Hepatocyte (in vitro differentiated cells): ENCODE measurements at regions not wholly inside any gene's neighbourhood (a gene's known extent, or its start where the extent isn't known, plus 50 kb on each side); places are given as distances from the start of the nearest gene placed in this dataset.

Source experiments
- DNase-seq: peaks from one replicate; pipeline ENCODE4 v3.0.0-alpha.2; 2016; ENCODE audit warnings: low spot score
- H2AFZ ChIP-seq: fragments of 200-600 bp; sonication (generic); 2 replicates; pipeline ENCODE4 v1.6.0; 2016; ENCODE audit warnings: antibody characterized with exemption, mild to moderate bottlenecking
- H3K27ac ChIP-seq: fragments of 200-600 bp; sonication (generic); 2 replicates; pipeline ENCODE4 v1.5.1; 2016; ENCODE audit warnings: mild to moderate bottlenecking
- H3K27me3 ChIP-seq: fragments of 200-600 bp; sonication (generic); 2 replicates; pipeline ENCODE4 v1.6.1; 2016
- H3K36me3 ChIP-seq: fragments of 200-600 bp; sonication (generic); replicated peaks from 2 replicates; pipeline ENCODE4 v1.5.1; 2016; ENCODE audit warnings: low read depth; ENCODE audit not compliant: insufficient read depth
- H3K4me1 ChIP-seq: fragments of 200-600 bp; sonication (generic); 2 replicates; pipeline ENCODE4 v1.5.1; 2016; ENCODE audit warnings: mild to moderate bottlenecking, moderate library complexity; ENCODE audit not compliant: insufficient read depth
- H3K4me2 ChIP-seq: fragments of 200-600 bp; sonication (generic); 2 replicates; pipeline ENCODE4 v1.6.0; 2016
- H3K4me3 ChIP-seq: fragments of 200-600 bp; sonication (generic); 2 replicates; pipeline ENCODE4 v1.5.1; 2016; ENCODE audit warnings: mild to moderate bottlenecking
- H3K79me2 ChIP-seq: fragments of 200-600 bp; sonication (generic); 2 replicates; pipeline ENCODE4 v1.6.0; 2017; ENCODE audit warnings: mild to moderate bottlenecking
- H3K9me2 ChIP-seq: fragments of 200-600 bp; sonication (generic); replicated peaks from 2 replicates; pipeline ENCODE4 v1.6.0; 2017; ENCODE audit warnings: mild to moderate bottlenecking; ENCODE audit not compliant: insufficient read depth
- H3K9me3 ChIP-seq: fragments of 200-600 bp; sonication (generic); 2 replicates; pipeline ENCODE4 v1.5.1; 2016; ENCODE audit warnings: low read depth, mild to moderate bottlenecking
- H4K20me1 ChIP-seq: fragments of 200-600 bp; sonication (generic); 2 replicates; pipeline ENCODE4 v1.6.0; 2016; ENCODE audit warnings: mild to moderate bottlenecking; ENCODE audit not compliant: insufficient read depth, poor library complexity, severe bottlenecking
- CTCF ChIP-seq: fragments of 200-600 bp; sonication (generic); IDR thresholded peaks from 2 replicates; pipeline ENCODE4 v1.5.1; 2016; ENCODE audit warnings: antibody characterized with exemption, mild to moderate bottlenecking; ENCODE audit not compliant: poor library complexity
- EZH2 ChIP-seq: fragments of 200-600 bp; sonication (generic); IDR thresholded peaks from 2 replicates; pipeline ENCODE4 v1.6.1; 2016; ENCODE audit warnings: antibody characterized with exemption, mild to moderate bottlenecking, borderline replicate concordance
- EZH2phosphoT487 ChIP-seq: fragments of 200-600 bp; sonication (generic); IDR thresholded peaks from one replicate; pipeline ENCODE4 v1.6.1; 2018; ENCODE audit warnings: antibody characterized with exemption, mild to moderate bottlenecking, low read depth, moderate library complexity; ENCODE audit not compliant: unreplicated experiment, severe bottlenecking
- WGBS: methylation state at CpG from one replicate; pipeline ENCODE4 v1.1.6; 2016; ENCODE audit warnings: low lambda C conversion rate; ENCODE audit errors: missing lambda C conversion rate; 5-methylcytosine and 5-hydroxymethylcytosine counted together

- 75% methylated on average over 5 of the region's 5 CpGs for WGBS
- no peak overlapping the region for H3K27ac ChIP-seq
- H3K9me3 ChIP-seq, result no peaks in the 10 kb centered on the region
- no peak for DNase-seq
- no peak for TF ChIP-seq CTCF
- TF ChIP-seq EZH2phosphoT487, result no peak
- no peak for TF ChIP-seq EZH2
- H3K79me2 ChIP-seq, result no peaks in the 10 kb centered on the region
- no peaks in the 10 kb centered on the region for H3K27me3 ChIP-seq
- no peak overlapping the region for H3K4me2 ChIP-seq
- H2AFZ ChIP-seq, result no peak overlapping the region
- no peak overlapping the region for H3K4me3 ChIP-seq
- no peaks in the 10 kb centered on the region for H3K36me3 ChIP-seq
- no peaks in the 10 kb centered on the region for H4K20me1 ChIP-seq
- no peaks in the 10 kb centered on the region for H3K9me2 ChIP-seq
- peaks cover 4% of the 10 kb centered on the region for H3K4me1 ChIP-seq
These were observed 106.2 kb upstream of the PLAAT1 start for GRCh38 chr3:193134856-193135255.

GRCh38 chr3:193140381-193140780 is 100.6 kb upstream of the PLAAT1 start:
- Histone ChIP-seq H2AFZ (no peak overlapping the region), H3K36me3 (no peaks in the 10 kb centered on the region), H3K9me3 (no peaks in the 10 kb centered on the region), H3K4me2 (no peak overlapping the region), H3K4me3 (no peak overlapping the region), H3K4me1 (no peaks in the 10 kb centered on the region), H3K9me2 (no peaks in the 10 kb centered on the region), H3K27me3 (no peaks in the 10 kb centered on the region), H4K20me1 (no peaks in the 10 kb centered on the region), H3K79me2 (no peaks in the 10 kb centered on the region), H3K27ac (no peak overlapping the region)
- TF ChIP-seq CTCF, result no peak
- no peak for TF ChIP-seq EZH2
- no peak for TF ChIP-seq EZH2phosphoT487
- DNase-seq, result no peak
- 92% methylated on average over 2 of the region's 2 CpGs for WGBS

GRCh38 chr3:193145248-193145647 is 95.8 kb upstream of the PLAAT1 start:
- H3K4me3 ChIP-seq, result no peak overlapping the region
- H3K27me3 ChIP-seq, result no peaks in the 10 kb centered on the region
- H3K4me2 ChIP-seq, result no peak overlapping the region
- no peaks in the 10 kb centered on the region for H3K36me3 ChIP-seq
- H3K9me3 ChIP-seq, result no peaks in the 10 kb centered on the region
- TF ChIP-seq EZH2phosphoT487 (no peak), CTCF (no peak), EZH2 (no peak)
- 87% methylated on average over 3 of the region's 3 CpGs for WGBS
- no peak for DNase-seq
- H3K79me2 ChIP-seq, result no peaks in the 10 kb centered on the region
- no peaks in the 10 kb centered on the region for H3K9me2 ChIP-seq
- no peaks in the 10 kb centered on the region for H4K20me1 ChIP-seq
- H2AFZ ChIP-seq, result no peak overlapping the region
- H3K27ac ChIP-seq, result no peak overlapping the region
- no peaks in the 10 kb centered on the region for H3K4me1 ChIP-seq
